Ascending aorta (tissue), 2 donors: ENCODE measurements at regions not wholly inside any gene's neighbourhood (a gene's known extent, or its start where the extent isn't known, plus 50 kb on each side); places are given as distances from the start of the nearest gene placed in this dataset.

Source experiments
- DNase-seq, 2 donors: peaks; one replicate each; pipeline ENCODE4 v3.0.0-alpha.2; 2019; ENCODE audit warnings: low spot score in 2 of 2
- H3K27ac ChIP-seq, 2 donors: fragments of 200-600 bp; sonication (generic); one replicate each; pipeline ENCODE4 v1.5.1; 2016 to 2017; ENCODE audit warnings: mild to moderate bottlenecking in 1 of 2
- H3K27me3 ChIP-seq: fragments of 200-600 bp; sonication (generic); one replicate; pipeline ENCODE4 v1.5.1; 2017
- H3K36me3 ChIP-seq, 2 donors: fragments of 200-600 bp; sonication (generic); one replicate each; pipeline ENCODE4 v1.5.1; 2016
- H3K4me1 ChIP-seq, 2 donors: fragments of 200-600 bp; sonication (generic); one replicate each; pipeline ENCODE4 v1.5.1; 2016 to 2017; ENCODE audit warnings: mild to moderate bottlenecking in 1 of 2
- H3K4me3 ChIP-seq, 2 donors: fragments of 200-600 bp; sonication (generic); one replicate each; pipeline ENCODE4 v1.5.1; 2016 to 2017; ENCODE audit warnings: mild to moderate bottlenecking in 1 of 2
- H3K9me3 ChIP-seq, 2 donors: fragments of 200-600 bp; sonication (generic); one replicate each; pipeline ENCODE4 v1.5.1; 2016
- CTCF ChIP-seq, 3 experiments: fragments of 200-600 bp in 2 of 3; fragments of 450-650 bp in 1 of 3; sonication (generic) in 2 of 3; IDR thresholded peaks; one replicate each; pipeline ENCODE4 v1.5.1; 2016 to 2019; ENCODE audit warnings: antibody characterized with exemption in 3 of 3, mild to moderate bottlenecking in 1 of 3, moderate library complexity in 1 of 3
- intact Hi-C: fragments of 100-400 bp; cut with DNase I; formaldehyde crosslinking; loops from one replicate; pipeline ENCODE4 v1.15.1; 2023

GRCh38 chr1:213733705-213734104, 254.1 kb upstream of the PROX1 start:
- no peaks in the 10 kb centered on the region for H3K9me3 ChIP-seq
- H3K27ac ChIP-seq, result no peak overlapping the region
- no peaks in the 10 kb centered on the region for H3K27me3 ChIP-seq
- no peaks in the 10 kb centered on the region for H3K4me1 ChIP-seq
- intact Hi-C loops, result no loop called here
- H3K36me3 ChIP-seq, result no peaks in the 10 kb centered on the region
- no peak overlapping the region for H3K4me3 ChIP-seq
- DNase-seq, result no peak
- no peak for TF ChIP-seq CTCF (IDR thresholded peaks at IDR 0.05)

DNA sequence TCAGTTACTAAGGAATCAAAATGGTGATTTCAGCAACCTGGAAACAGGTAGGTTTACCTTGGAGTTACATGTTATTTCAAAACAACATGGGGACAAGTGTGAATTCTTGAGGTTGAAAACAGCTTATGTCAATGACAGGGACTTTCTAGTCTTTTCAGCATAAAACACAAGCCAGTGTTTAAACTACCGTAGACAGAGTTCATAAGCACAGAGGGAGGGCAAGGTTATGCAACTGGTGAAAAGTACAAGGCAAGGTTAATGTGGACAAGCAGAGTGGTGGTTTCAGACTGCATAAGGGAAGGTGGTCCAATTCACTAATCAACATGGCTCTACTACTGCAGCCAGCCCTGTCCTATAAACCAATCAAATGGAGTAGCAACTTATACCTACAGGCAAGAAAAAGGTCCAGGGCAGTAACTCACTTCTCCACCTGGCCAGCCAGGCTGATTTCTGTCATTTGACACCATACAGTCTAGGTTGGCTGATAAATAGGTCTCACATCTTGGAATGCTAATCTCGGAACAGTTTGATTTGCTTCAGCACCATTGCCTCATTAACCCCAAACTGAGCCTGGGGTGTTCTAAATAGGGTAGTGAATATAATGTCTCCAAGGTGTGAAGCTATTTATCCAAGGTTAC, 250.3 kb upstream of the PROX1 start:
- no peak for TF ChIP-seq CTCF (IDR thresholded peaks at IDR 0.05)
- H3K9me3 ChIP-seq, result no peaks in the 10 kb centered on the region
- H3K4me3 ChIP-seq, result no peak overlapping the region
- H3K27me3 ChIP-seq, result no peaks in the 10 kb centered on the region
- DNase-seq, result no peak
- no peaks in the 10 kb centered on the region for H3K36me3 ChIP-seq
- H3K27ac ChIP-seq, result no peak overlapping the region
- H3K4me1 ChIP-seq, result no peaks in the 10 kb centered on the region
- intact Hi-C loops, result no loop called here

- H3K9me3 ChIP-seq, result no peaks in the 10 kb centered on the region
- no peak for DNase-seq
- no peak for TF ChIP-seq CTCF (IDR thresholded peaks at IDR 0.05)
- no peak overlapping the region for H3K4me3 ChIP-seq
- H3K36me3 ChIP-seq, result no peaks in the 10 kb centered on the region
- H3K4me1 ChIP-seq, result no peaks in the 10 kb centered on the region
- intact Hi-C loops, result no loop called here
- H3K27me3 ChIP-seq, result no peaks in the 10 kb centered on the region
- no peak overlapping the region for H3K27ac ChIP-seq
Observed at GRCh38 chr1:213738658-213739057, 249.1 kb upstream of the PROX1 start.

DNA sequence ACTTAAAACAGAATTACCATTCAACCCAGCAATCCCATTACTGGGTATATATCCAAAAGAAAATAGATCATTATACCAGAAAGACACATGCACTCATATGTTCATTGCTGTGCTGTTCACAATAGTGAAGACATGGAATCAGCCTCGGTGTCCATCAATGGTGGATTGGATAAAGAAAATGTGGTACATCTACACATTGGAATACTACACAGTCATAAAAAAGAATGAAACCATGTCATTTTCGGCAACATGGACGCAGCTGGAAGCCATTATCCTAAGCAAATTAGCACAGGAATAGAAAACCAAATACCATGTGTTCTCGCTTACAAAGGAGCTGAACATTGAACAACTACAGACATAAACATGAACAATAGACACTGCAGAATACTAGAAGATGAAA, 244.8 kb upstream of the PROX1 start:
- TF ChIP-seq CTCF (IDR thresholded peaks at IDR 0.05), result no peak
- H3K36me3 ChIP-seq, result no peaks in the 10 kb centered on the region

GRCh38 chr1:213744780-213745179, 243.0 kb upstream of the PROX1 start:
- H3K36me3 ChIP-seq, result no peaks in the 10 kb centered on the region
- no peak overlapping the region for H3K27ac ChIP-seq
- TF ChIP-seq CTCF (IDR thresholded peaks at IDR 0.05), result no peak
- H3K27me3 ChIP-seq, result no peaks in the 10 kb centered on the region
- DNase-seq, result no peak
- no peaks in the 10 kb centered on the region for H3K9me3 ChIP-seq
- H3K4me1 ChIP-seq, result no peaks in the 10 kb centered on the region
- H3K4me3 ChIP-seq, result no peak overlapping the region
- intact Hi-C loops, result no loop called here

More for the DNA sequence above, 244.8 kb upstream of the PROX1 start:
- DNase-seq, result no peak
- H3K4me1 ChIP-seq, result no peaks in the 10 kb centered on the region
- no peak overlapping the region for H3K4me3 ChIP-seq
- H3K27ac ChIP-seq, result no peak overlapping the region
- no peaks in the 10 kb centered on the region for H3K27me3 ChIP-seq
- intact Hi-C loops, result no loop called here
- no peaks in the 10 kb centered on the region for H3K9me3 ChIP-seq

DNA sequence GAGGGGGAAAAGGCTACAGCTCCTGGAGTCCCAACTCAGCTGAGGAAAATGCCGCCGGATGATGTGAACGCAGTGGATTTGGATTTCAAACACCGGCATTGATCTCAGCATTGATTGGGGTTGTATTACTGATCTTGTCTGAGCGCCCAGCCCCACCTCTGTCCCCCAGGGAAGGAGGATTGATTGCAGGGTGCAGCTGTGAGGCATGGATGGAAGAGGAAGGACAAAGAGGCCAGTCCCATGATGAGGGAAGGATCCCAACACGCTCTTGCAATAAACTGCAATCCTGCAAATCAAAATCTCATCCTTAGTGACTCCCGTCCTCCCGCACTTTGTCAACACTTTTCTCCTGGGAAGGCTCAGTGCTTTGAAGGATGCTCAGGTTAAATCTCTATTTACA, 242.3 kb upstream of the PROX1 start:
- no peaks in the 10 kb centered on the region for H3K4me1 ChIP-seq
- no peaks in the 10 kb centered on the region for H3K36me3 ChIP-seq
- no peak overlapping the region for H3K4me3 ChIP-seq
- no peak for DNase-seq
- H3K27me3 ChIP-seq, result no peaks in the 10 kb centered on the region
- no peak overlapping the region for H3K27ac ChIP-seq
- no peak for TF ChIP-seq CTCF (IDR thresholded peaks at IDR 0.05)
- intact Hi-C loops, result no loop called here
- H3K9me3 ChIP-seq, result no peaks in the 10 kb centered on the region
